ENCODE measurements at regions not wholly inside any gene's neighbourhood (a gene's known extent, or its start where the extent isn't known, plus 50 kb on each side); places are given as distances from the start of the nearest gene placed in this dataset.

DNA sequence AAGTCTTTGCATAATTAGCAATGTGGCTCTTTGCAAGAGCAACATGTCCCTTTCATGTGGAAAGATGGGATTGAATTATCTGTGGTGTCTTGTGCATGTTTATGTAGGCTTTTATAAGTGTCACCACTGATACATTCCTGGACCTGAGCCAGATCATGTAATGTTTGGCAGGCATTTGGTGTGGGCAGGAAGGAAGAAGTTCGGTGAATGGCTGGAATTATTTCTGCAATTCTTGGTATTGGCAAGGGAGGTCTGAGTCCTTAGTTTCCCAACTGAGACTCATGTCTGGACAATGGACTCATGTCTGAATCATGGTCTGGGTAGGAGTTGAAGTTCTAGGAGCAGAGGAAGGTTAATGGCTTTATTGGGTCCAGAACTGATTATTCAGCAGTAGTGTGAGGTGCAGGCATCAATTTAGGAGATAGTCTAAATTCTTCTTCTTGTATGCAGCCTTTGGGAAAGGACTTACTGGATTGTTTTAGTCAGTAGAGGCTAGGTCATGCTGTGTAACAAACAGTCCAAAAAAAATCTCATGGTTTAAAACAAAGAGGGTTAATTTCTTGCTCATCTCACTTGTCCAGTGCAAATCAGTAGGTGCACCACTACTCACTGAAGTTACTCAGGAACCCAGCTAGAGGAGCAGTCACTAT lies 186.5 kb upstream of the LHX5 start:
- 23 to 39% methylated on average over 1 of the region's 1 CpG for WGBS, 2 donors

DNA sequence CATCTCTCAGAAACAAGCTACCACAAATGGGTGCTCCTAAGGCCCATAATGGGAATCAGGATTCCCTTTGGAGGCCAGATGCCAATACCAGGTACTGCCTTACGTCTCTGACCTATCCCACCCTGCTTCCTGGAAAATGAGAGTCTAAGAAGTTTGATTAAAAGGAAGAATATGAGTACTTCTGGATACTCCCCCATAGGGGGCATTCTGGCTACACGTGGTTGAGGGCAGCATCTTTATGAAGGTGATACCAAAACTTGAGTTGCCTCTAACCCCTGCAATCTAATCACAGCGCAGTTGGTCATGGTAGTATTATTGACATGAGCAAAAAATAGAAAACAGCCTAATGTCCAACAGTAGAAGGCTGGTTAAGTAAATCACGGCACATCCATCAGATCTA lies 184.2 kb upstream of the LHX5 start:
- no peaks in the 10 kb centered on the region for H3K9me3 ChIP-seq

More for the DNA sequence above, 186.5 kb upstream of the LHX5 start:
- Histone ChIP-seq H3K4me1 (no peaks in the 10 kb centered on the region), H3K36me3 (ENCODE audit: low read depth, missing control alignments) (no peaks in the 10 kb centered on the region), H3K9me3 (no peaks in the 10 kb centered on the region), H3K27ac (no peak overlapping the region), H3K27me3 (no peaks in the 10 kb centered on the region), H3K4me3 (no peak overlapping the region)
- no peak for TF ChIP-seq POLR2A (IDR thresholded peaks at IDR 0.05)
- TF ChIP-seq, protein P1, sequence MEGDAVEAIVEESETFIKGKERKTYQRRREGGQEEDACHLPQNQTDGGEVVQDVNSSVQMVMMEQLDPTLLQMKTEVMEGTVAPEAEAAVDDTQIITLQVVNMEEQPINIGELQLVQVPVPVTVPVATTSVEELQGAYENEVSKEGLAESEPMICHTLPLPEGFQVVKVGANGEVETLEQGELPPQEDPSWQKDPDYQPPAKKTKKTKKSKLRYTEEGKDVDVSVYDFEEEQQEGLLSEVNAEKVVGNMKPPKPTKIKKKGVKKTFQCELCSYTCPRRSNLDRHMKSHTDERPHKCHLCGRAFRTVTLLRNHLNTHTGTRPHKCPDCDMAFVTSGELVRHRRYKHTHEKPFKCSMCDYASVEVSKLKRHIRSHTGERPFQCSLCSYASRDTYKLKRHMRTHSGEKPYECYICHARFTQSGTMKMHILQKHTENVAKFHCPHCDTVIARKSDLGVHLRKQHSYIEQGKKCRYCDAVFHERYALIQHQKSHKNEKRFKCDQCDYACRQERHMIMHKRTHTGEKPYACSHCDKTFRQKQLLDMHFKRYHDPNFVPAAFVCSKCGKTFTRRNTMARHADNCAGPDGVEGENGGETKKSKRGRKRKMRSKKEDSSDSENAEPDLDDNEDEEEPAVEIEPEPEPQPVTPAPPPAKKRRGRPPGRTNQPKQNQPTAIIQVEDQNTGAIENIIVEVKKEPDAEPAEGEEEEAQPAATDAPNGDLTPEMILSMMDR (IDR thresholded peaks at IDR 0.05): no peak
- DNase-seq: no peak
- intact Hi-C loops (cut with DNase I; ENCODE audit: low total_unique reads): no loop called here

DNA sequence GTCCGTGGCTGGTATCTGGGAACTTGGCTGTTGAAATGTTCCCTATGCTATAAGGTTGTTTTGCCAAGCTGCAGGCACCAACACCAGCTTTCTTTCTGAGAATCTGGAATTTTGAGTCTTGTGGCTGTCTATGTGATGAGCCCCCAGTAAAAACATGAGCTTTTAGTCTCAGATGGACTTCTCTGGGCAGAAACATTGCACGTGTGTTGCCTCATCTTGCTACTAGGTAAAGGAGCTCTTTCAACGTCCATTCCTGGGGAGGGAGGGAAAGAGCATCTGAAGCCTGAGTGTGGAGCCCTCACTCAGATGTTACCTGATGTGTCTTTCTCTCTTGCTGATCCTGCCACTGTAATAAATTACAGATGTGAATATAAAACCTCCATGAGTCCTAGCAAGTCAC lies 183.8 kb upstream of the LHX5 start:
- DNase-seq: no peak
- Histone ChIP-seq H3K9me3 (no peaks in the 10 kb centered on the region), H3K36me3 (ENCODE audit: low read depth, missing control alignments) (no peaks in the 10 kb centered on the region), H3K4me3 (no peak overlapping the region), H3K27ac (no peak overlapping the region), H3K4me1 (no peaks in the 10 kb centered on the region), H3K27me3 (no peaks in the 10 kb centered on the region)
- TF ChIP-seq, protein P1 (IDR thresholded peaks at IDR 0.05): no peak
- intact Hi-C loops (cut with DNase I; ENCODE audit: low total_unique reads): no loop called here
- WGBS, 2 donors: 91 to 93% methylated on average over 3 of the region's 3 CpGs

More for the DNA sequence above, 184.2 kb upstream of the LHX5 start:
- no peak overlapping the region for H3K27ac ChIP-seq
- WGBS, 2 donors: 81 to 83% methylated on average over 4 of the region's 4 CpGs
- H3K36me3 ChIP-seq (ENCODE audit: low read depth, missing control alignments): no peaks in the 10 kb centered on the region
- H3K27me3 ChIP-seq: no peaks in the 10 kb centered on the region
- no peaks in the 10 kb centered on the region for H3K4me1 ChIP-seq
- TF ChIP-seq, protein P1 (IDR thresholded peaks at IDR 0.05): no peak
- no peak for TF ChIP-seq POLR2A (IDR thresholded peaks at IDR 0.05)
- intact Hi-C loops (cut with DNase I; ENCODE audit: low total_unique reads): no loop called here
- H3K4me3 ChIP-seq: no peak overlapping the region
- DNase-seq: no peak

DNA sequence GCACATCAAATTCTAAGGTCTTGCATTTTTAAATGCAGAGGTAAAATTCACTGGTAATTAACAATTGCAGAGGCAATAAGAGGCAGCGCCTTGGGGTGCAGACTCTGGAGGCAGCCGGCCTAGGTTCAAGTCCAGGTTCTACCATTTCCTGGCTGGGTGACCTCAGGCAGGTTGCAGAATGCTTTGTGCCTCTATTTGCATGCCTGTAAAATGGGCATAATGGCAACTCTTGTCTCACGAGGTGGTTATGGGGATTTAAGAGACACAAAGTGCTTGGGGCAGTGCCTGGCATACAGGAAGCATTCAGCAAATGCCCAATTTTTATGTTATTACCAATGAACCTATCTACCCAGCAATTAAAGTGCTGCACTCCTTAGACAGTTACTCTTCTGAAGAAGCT lies 180.0 kb upstream of the LHX5 start:
- intact Hi-C loops (cut with DNase I; ENCODE audit: low total_unique reads): no loop called here
- TF ChIP-seq POLR2A (IDR thresholded peaks at IDR 0.05): no peak
- TF ChIP-seq, protein P1 (IDR thresholded peaks at IDR 0.05): no peak
- no peaks in the 10 kb centered on the region for H3K9me3 ChIP-seq
- no peaks in the 10 kb centered on the region for H3K4me1 ChIP-seq
- WGBS, 2 donors: 82 to 83% methylated on average over 3 of the region's 3 CpGs
- H3K27ac ChIP-seq: no peak overlapping the region
- DNase-seq: no peak
- no peak overlapping the region for H3K4me3 ChIP-seq
- no peaks in the 10 kb centered on the region for H3K27me3 ChIP-seq
- no peaks in the 10 kb centered on the region for H3K36me3 ChIP-seq (ENCODE audit: low read depth, missing control alignments)

DNA sequence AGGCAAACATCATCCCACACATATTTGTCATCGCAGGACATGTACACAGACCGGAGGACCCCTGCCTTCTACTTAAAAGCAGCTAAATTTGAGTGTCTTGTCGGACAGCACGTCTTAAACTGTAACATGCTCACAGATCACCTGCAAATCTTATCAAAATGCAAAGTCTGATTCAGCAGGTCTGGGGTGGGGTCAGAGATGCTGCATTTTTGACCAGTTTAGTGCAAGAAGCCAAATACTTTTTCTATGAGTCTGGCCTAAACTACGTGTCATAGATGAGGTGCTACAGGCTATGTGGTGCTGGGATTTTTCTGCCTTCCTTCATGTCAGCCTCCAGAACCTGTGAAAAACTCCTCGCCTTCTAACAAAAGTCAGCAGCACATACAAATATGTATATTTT lies 178.8 kb upstream of the LHX5 start:
- no peaks in the 10 kb centered on the region for H3K4me1 ChIP-seq
- no peak for DNase-seq
- H3K36me3 ChIP-seq (ENCODE audit: low read depth, missing control alignments): no peaks in the 10 kb centered on the region
- no peak overlapping the region for H3K4me3 ChIP-seq
- H3K9me3 ChIP-seq: no peaks in the 10 kb centered on the region
- no peak for TF ChIP-seq POLR2A (IDR thresholded peaks at IDR 0.05)
- TF ChIP-seq, protein P1 (IDR thresholded peaks at IDR 0.05): no peak
- intact Hi-C loops (cut with DNase I; ENCODE audit: low total_unique reads): no loop called here
- 70 to 71% methylated on average over 6 of the region's 6 CpGs for WGBS, 2 donors
- no peak overlapping the region for H3K27ac ChIP-seq
- no peaks in the 10 kb centered on the region for H3K27me3 ChIP-seq

All from testis (tissue), 2 donors.